ENCODE measurements at regions not wholly inside any gene's neighbourhood (a gene's known extent, or its start where the extent isn't known, plus 50 kb on each side); places are given as distances from the start of the nearest gene placed in this dataset.

GRCh38 chr1:11352816-11353799, 80.1 kb downstream of the UBIAD1 start:
- H2AFZ ChIP-seq (ENCODE audit: low read depth) = no peak overlapping the region
- H3K4me1 ChIP-seq (ENCODE audit: control insufficient read depth in 1 of 2, insufficient read depth in 2 of 2, low read depth in 1 of 2, low read length in 1 of 2) = peaks cover 0 to 14% of the 10 kb centered on the region in 2 experiments; a peak in 1 of 4 replicates
- no peaks in the 10 kb centered on the region for H3K9me3 ChIP-seq
- H3K27ac ChIP-seq (ENCODE audit: low read depth in 2 of 2, low read length in 1 of 2) = no peak overlapping the region
- WGBS (ENCODE audit: low lambda C conversion rate) = 49% methylated on average over 15 of the region's 20 CpGs
- no peaks in the 10 kb centered on the region for H3K79me2 ChIP-seq (ENCODE audit: insufficient read depth)
- ChIA-PET CTCF (interaction anchor here (0.6 to 1.6 kb wide), 4 partner anchors 9 to 60 kb away, joined by 3 to 5 read pairs (median 4); no protein-coding TSS in a partner anchor), POLR2A (no interaction called here)
- H4K20me1 ChIP-seq (ENCODE audit: insufficient read depth) = no peaks in the 10 kb centered on the region
- H3K9ac ChIP-seq = no peak overlapping the region
- no peak for TF ChIP-seq POLR2AphosphoS5 (IDR thresholded peaks at IDR 0.05; ENCODE audit: low read depth, low read length)
- H3K4me3 ChIP-seq (ENCODE audit: low read depth in 2 of 2, low read length in 1 of 2) = no peak overlapping the region
- H3K4me2 ChIP-seq = no peak overlapping the region
- H3K27me3 ChIP-seq (ENCODE audit: insufficient read depth) = 0 out of 2 replicates have a peak, but pooled peaks cover 2% of the 10 kb centered on the region
- H3K9me2 ChIP-seq = no peaks in the 10 kb centered on the region
- no peaks in the 10 kb centered on the region for H3K36me3 ChIP-seq (replicated peaks in 1 of 2; ENCODE audit: control insufficient read depth in 1 of 2, insufficient read depth in 2 of 2, low read length in 1 of 2)
- no peak for DNase-seq
- H3F3A ChIP-seq (replicated peaks; ENCODE audit: insufficient read depth) = no peaks in the 10 kb centered on the region

- Histone ChIP-seq H3K9ac (no peak overlapping the region), H3F3A (replicated peaks; ENCODE audit: insufficient read depth) (no peaks in the 10 kb centered on the region), H2AFZ (ENCODE audit: low read depth) (no peak overlapping the region), H3K36me3 (replicated peaks in 1 of 2; ENCODE audit: control insufficient read depth in 1 of 2, insufficient read depth in 2 of 2, low read length in 1 of 2) (no peaks in the 10 kb centered on the region), H3K4me1 (ENCODE audit: control insufficient read depth in 1 of 2, insufficient read depth in 2 of 2, low read depth in 1 of 2, low read length in 1 of 2) (peaks cover 0 to 13% of the 10 kb centered on the region in 2 experiments; a peak in 1 of 4 replicates), H3K27ac (ENCODE audit: low read depth in 2 of 2, low read length in 1 of 2) (no peak overlapping the region), H3K4me2 (no peak overlapping the region), H3K27me3 (ENCODE audit: insufficient read depth) (0 out of 2 replicates have a peak, but pooled peaks cover 9% of the 10 kb centered on the region), H4K20me1 (ENCODE audit: insufficient read depth) (no peaks in the 10 kb centered on the region), H3K79me2 (ENCODE audit: insufficient read depth) (no peaks in the 10 kb centered on the region), H3K4me3 (ENCODE audit: low read depth in 2 of 2, low read length in 1 of 2) (no peak overlapping the region), H3K9me2 (no peaks in the 10 kb centered on the region), H3K9me3 (no peaks in the 10 kb centered on the region)
- 72% methylated on average over 7 of the region's 7 CpGs for whole genome bisulfite sequencing (ENCODE audit: low lambda C conversion rate)
- CTCF ChIA-PET = interaction anchor here (0.9 to 1.0 kb wide), 3 partner anchors 113 to 291 kb away, joined by 3 to 4 read pairs (median 3); partner anchors contain the start of gene DISP3
- POLR2A ChIA-PET = no interaction called here
- no peak for DNase-seq
- no peak for TF ChIP-seq FOXM1 (IDR thresholded peaks at IDR 0.05; ENCODE audit: low read depth)
- no peak for TF ChIP-seq USF1 (IDR thresholded peaks at IDR 0.05; ENCODE audit: borderline replicate concordance, low read depth)
- TF ChIP-seq RFX5 (IDR thresholded peaks at IDR 0.05; ENCODE audit: low read length) = no peak
- TF ChIP-seq FOSL2 (IDR thresholded peaks at IDR 0.05; ENCODE audit: borderline replicate concordance, low read depth) = no peak
- TF ChIP-seq EP300 (IDR thresholded peaks at IDR 0.05; ENCODE audit: borderline replicate concordance in 1 of 2, low read depth in 1 of 2, low read length in 1 of 2) = no peak
- no peak for TF ChIP-seq MEF2A (IDR thresholded peaks at IDR 0.05; ENCODE audit: borderline replicate concordance, low read depth)
- TF ChIP-seq MXI1 (IDR thresholded peaks at IDR 0.05; ENCODE audit: low read depth, low read length) = no peak
- TF ChIP-seq TAF1 (IDR thresholded peaks at IDR 0.05; ENCODE audit: borderline replicate concordance, low read depth, low read length) = no peak
- TF ChIP-seq USF2 (IDR thresholded peaks at IDR 0.05; ENCODE audit: borderline replicate concordance, low read depth, low read length) = no peak
Observed at GRCh38 chr1:11354893-11355553, 82.0 kb downstream of the UBIAD1 start.
